KMS-11 (cell line): ENCODE measurements at regions not wholly inside any gene's neighbourhood (a gene's known extent, or its start where the extent isn't known, plus 50 kb on each side); places are given as distances from the start of the nearest gene placed in this dataset.

Source experiments
- H2AFZ ChIP-seq: fragments of 200-600 bp; sonication (generic); 2 replicates; pipeline ENCODE4 v1.6.1; 2016; ENCODE audit warnings: antibody characterized with exemption, mixed run types, low read depth
- H3K27ac ChIP-seq: fragments of 200-600 bp; sonication (generic); 2 replicates; pipeline ENCODE4 v1.6.1; 2016; ENCODE audit warnings: mild to moderate bottlenecking, mixed run types
- H3K27me3 ChIP-seq: fragments of 200-600 bp; sonication (generic); 2 replicates; pipeline ENCODE4 v1.6.1; 2017; ENCODE audit warnings: mild to moderate bottlenecking, low read depth, mixed run types, moderate library complexity; ENCODE audit not compliant: insufficient read depth
- H3K36me3 ChIP-seq: fragments of 200-600 bp; sonication (generic); 2 replicates; pipeline ENCODE4 v1.6.1; 2017; ENCODE audit warnings: mild to moderate bottlenecking, mixed run types; ENCODE audit not compliant: insufficient read depth
- H3K4me1 ChIP-seq: fragments of 200-600 bp; sonication (generic); 2 replicates; pipeline ENCODE4 v1.6.1; 2016; ENCODE audit warnings: mild to moderate bottlenecking, low read depth, mixed run types; ENCODE audit not compliant: poor library complexity, severe bottlenecking
- H3K4me2 ChIP-seq: fragments of 200-600 bp; sonication (generic); 2 replicates; pipeline ENCODE4 v1.7.0; 2016; ENCODE audit warnings: mild to moderate bottlenecking, mixed run types
- H3K4me3 ChIP-seq: fragments of 200-600 bp; sonication (generic); IDR thresholded peaks from 2 replicates; pipeline ENCODE4 v1.6.1; 2017; ENCODE audit warnings: low read depth, low read length, mixed read lengths; ENCODE audit not compliant: insufficient read depth
- H3K79me2 ChIP-seq: fragments of 200-600 bp; sonication (generic); 2 replicates; pipeline ENCODE4 v1.6.1; 2016; ENCODE audit warnings: low read depth, mixed run types; ENCODE audit not compliant: insufficient read depth
- H3K9ac ChIP-seq: fragments of 200-600 bp; sonication (generic); 2 replicates; pipeline ENCODE4 v1.6.1; 2016; ENCODE audit warnings: mild to moderate bottlenecking, mixed run types
- H4K20me1 ChIP-seq: fragments of 200-600 bp; sonication (generic); 2 replicates; pipeline ENCODE4 v1.6.1; 2016; ENCODE audit warnings: mild to moderate bottlenecking, mixed run types; ENCODE audit not compliant: insufficient read depth
- TF ChIP-seq, protein P1 (sequence below): fragments of 200-600 bp; sonication (generic); conservative IDR thresholded peaks from 2 replicates; pipeline ENCODE4 v1.6.1; 2017; ENCODE audit warnings: low read depth, mild to moderate bottlenecking, antibody characterized with exemption, low read length, moderate library complexity, mixed read lengths

DNA sequence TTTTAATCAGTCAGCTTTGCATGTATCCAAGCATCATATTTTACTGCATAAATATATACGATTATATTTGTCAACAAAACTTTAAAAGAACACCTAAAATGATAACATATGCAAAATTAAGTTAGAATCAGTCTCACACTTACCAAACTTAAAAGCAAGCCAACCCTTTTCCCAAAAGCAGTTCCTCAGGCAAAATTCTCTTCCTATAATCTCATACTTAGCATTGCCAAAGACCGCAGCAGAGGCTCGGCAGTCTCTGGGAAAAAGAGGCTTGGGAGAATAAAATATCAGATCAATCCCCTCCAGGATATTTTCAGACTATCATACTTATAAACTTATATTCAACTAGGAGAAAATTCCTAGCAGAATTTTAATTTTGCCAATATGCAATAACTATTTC, 93.2 kb upstream of the RGS18 start:
- Histone ChIP-seq H4K20me1 (no peaks in the 10 kb centered on the region), H2AFZ (no peak overlapping the region), H3K36me3 (no peaks in the 10 kb centered on the region), H3K79me2 (no peaks in the 10 kb centered on the region), H3K4me3 (no peak overlapping the region), H3K9ac (no peak overlapping the region), H3K4me2 (no peak overlapping the region), H3K27me3 (no peaks in the 10 kb centered on the region), H3K4me1 (no peaks in the 10 kb centered on the region), H3K27ac (no peak overlapping the region)
- TF ChIP-seq, protein P1, sequence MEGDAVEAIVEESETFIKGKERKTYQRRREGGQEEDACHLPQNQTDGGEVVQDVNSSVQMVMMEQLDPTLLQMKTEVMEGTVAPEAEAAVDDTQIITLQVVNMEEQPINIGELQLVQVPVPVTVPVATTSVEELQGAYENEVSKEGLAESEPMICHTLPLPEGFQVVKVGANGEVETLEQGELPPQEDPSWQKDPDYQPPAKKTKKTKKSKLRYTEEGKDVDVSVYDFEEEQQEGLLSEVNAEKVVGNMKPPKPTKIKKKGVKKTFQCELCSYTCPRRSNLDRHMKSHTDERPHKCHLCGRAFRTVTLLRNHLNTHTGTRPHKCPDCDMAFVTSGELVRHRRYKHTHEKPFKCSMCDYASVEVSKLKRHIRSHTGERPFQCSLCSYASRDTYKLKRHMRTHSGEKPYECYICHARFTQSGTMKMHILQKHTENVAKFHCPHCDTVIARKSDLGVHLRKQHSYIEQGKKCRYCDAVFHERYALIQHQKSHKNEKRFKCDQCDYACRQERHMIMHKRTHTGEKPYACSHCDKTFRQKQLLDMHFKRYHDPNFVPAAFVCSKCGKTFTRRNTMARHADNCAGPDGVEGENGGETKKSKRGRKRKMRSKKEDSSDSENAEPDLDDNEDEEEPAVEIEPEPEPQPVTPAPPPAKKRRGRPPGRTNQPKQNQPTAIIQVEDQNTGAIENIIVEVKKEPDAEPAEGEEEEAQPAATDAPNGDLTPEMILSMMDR = no peak

DNA sequence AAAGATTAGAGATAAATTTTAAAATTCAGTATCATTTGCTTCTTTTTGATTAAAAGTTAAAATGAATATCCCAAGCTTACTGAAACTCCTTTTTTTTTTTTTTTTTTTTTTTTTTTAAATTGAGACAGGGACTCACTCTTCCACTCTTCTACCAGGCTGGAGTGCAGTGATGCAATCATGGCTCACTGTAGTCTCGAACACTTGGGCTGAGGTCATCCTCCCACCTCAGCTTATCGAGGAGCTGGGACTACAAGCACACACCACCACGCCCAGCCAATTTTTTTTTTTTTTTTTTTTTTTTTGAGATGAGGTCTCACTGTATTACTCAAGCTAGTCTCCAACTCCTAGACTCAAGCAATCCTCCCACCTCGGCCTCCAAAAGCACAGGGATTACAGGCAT, 92.1 kb upstream of the RGS18 start:
- H3K4me3 ChIP-seq = no peak overlapping the region
- no peaks in the 10 kb centered on the region for H4K20me1 ChIP-seq
- TF ChIP-seq, protein P1 = no peak
- H3K27me3 ChIP-seq = no peaks in the 10 kb centered on the region
- no peak overlapping the region for H3K27ac ChIP-seq
- H3K4me1 ChIP-seq = no peaks in the 10 kb centered on the region
- H3K79me2 ChIP-seq = no peaks in the 10 kb centered on the region
- no peak overlapping the region for H2AFZ ChIP-seq
- no peak overlapping the region for H3K9ac ChIP-seq
- H3K36me3 ChIP-seq = no peaks in the 10 kb centered on the region
- no peak overlapping the region for H3K4me2 ChIP-seq

DNA sequence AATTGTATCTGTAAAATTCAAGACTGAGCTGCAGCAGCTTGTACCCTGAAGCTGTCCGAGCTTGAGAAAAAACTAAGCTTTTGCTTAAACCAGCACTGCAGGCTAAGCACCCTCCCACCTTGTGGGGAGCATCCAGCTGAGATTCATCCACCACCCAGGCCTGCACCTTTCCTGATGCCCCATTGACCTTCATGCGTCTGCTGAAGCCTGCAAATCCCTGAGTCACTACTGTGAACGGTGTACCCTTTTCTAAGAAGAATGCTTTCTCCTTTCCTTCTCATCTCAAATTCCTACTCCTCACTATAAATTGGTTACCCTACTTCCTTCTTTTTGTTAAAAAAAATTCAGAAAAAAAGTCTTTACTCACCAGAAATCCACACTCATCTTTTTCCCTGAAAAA, 90.9 kb upstream of the RGS18 start:
- no peaks in the 10 kb centered on the region for H3K79me2 ChIP-seq
- H3K9ac ChIP-seq = no peak overlapping the region
- H3K27me3 ChIP-seq = no peaks in the 10 kb centered on the region
- H2AFZ ChIP-seq = no peak overlapping the region
- TF ChIP-seq, protein P1 = no peak
- H3K27ac ChIP-seq = no peak overlapping the region
- no peaks in the 10 kb centered on the region for H3K4me1 ChIP-seq
- no peaks in the 10 kb centered on the region for H4K20me1 ChIP-seq
- H3K36me3 ChIP-seq = no peaks in the 10 kb centered on the region
- no peak overlapping the region for H3K4me2 ChIP-seq
- H3K4me3 ChIP-seq = no peak overlapping the region

DNA sequence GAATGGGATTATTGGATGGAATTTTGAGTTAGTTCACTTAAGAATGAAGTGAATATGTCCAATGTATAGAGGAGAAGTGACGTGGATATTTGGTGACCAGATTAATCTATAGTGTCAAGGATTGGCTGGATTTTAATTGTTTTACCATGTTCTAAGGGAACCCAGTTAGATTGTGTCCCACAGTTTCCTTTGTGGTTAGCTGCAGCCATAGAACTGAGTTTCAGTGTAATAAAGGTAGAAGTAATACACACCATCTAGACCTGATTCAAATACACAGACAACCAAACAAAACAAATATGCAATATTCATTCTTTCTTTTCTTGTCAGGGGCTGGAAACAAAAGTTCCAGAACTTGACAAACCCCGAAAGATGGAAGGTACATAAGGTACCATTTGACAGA, 88.0 kb upstream of the RGS18 start:
- no peak overlapping the region for H3K4me2 ChIP-seq
- TF ChIP-seq, protein P1 = no peak
- no peak overlapping the region for H3K27ac ChIP-seq
- H3K79me2 ChIP-seq = no peaks in the 10 kb centered on the region
- no peak overlapping the region for H3K4me3 ChIP-seq
- H2AFZ ChIP-seq = no peak overlapping the region
- no peak overlapping the region for H3K9ac ChIP-seq
- H3K4me1 ChIP-seq = no peaks in the 10 kb centered on the region
- H3K36me3 ChIP-seq = no peaks in the 10 kb centered on the region
- H4K20me1 ChIP-seq = no peaks in the 10 kb centered on the region
- H3K27me3 ChIP-seq = no peaks in the 10 kb centered on the region

DNA sequence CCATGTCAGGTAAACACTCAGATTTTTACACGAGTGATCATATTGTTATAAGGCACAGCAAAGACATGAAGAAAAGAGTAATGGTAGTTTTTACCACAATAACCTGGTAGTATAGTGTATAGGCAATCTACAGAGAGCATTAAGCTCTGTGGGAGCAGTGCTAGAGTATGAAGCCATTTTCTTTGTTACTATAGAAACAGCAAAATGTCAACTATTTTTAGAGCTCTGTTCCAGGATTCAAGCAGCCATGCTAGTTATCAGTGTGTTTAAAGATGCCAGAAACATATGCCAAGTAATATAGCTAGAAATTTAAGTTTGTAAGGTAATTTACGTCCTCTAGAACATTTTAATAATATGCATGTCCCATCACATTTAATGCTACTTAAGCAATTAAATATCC, 77.6 kb upstream of the RGS18 start:
- TF ChIP-seq, protein P1 = no peak
- Histone ChIP-seq H4K20me1 (no peaks in the 10 kb centered on the region), H2AFZ (no peak overlapping the region), H3K4me3 (no peak overlapping the region), H3K36me3 (no peaks in the 10 kb centered on the region), H3K4me1 (no peaks in the 10 kb centered on the region), H3K9ac (no peak overlapping the region), H3K4me2 (no peak overlapping the region), H3K27ac (no peak overlapping the region), H3K79me2 (no peaks in the 10 kb centered on the region), H3K27me3 (no peaks in the 10 kb centered on the region)
